H9 (cell line): ENCODE measurements at regions not wholly inside any gene's neighbourhood (a gene's known extent, or its start where the extent isn't known, plus 50 kb on each side); places are given as distances from the start of the nearest gene placed in this dataset.

Experiments
- DNase-seq: peaks from one replicate; pipeline ENCODE4 v3.0.0-alpha.2; 2017
- H2AFZ ChIP-seq: one replicate; pipeline ENCODE4 v1.6.1; 2013; ENCODE audit warnings: mild to moderate bottlenecking, low read length, control low read depth, moderate library complexity
- H2AK5ac ChIP-seq: 2 replicates; pipeline ENCODE4 v1.6.1; 2013; ENCODE audit warnings: low read length, control low read depth, mixed read lengths; ENCODE audit not compliant: insufficient read length
- H2BK120ac ChIP-seq: one replicate; pipeline ENCODE4 v1.6.1; 2013; ENCODE audit warnings: low read depth, mild to moderate bottlenecking, low read length, control low read depth, inconsistent platforms; ENCODE audit not compliant: poor library complexity, severe bottlenecking
- H2BK12ac ChIP-seq: 2 replicates; pipeline ENCODE4 v1.6.1; 2013; ENCODE audit warnings: low read length, control low read depth, mixed read lengths, low read depth; ENCODE audit not compliant: insufficient read length
- H2BK15ac ChIP-seq: 2 replicates; pipeline ENCODE4 v1.6.1; 2013; ENCODE audit warnings: low read depth, low read length, control low read depth
- H2BK20ac ChIP-seq: one replicate; pipeline ENCODE4 v1.6.1; 2013; ENCODE audit warnings: low read depth, mild to moderate bottlenecking, low read length, control low read depth, inconsistent platforms; ENCODE audit not compliant: poor library complexity, severe bottlenecking
- H2BK5ac ChIP-seq: 2 replicates; pipeline ENCODE4 v1.6.1; 2013; ENCODE audit warnings: low read length, control low read depth, mixed read lengths; ENCODE audit not compliant: insufficient read length
- H3K14ac ChIP-seq: 2 replicates; pipeline ENCODE4 v1.6.1; 2013; ENCODE audit warnings: low read length, control low read depth; ENCODE audit not compliant: insufficient read depth
- H3K18ac ChIP-seq: 2 replicates; pipeline ENCODE4 v1.6.1; 2013; ENCODE audit warnings: low read depth, mild to moderate bottlenecking, mixed read lengths, low read length, control low read depth; ENCODE audit not compliant: insufficient read length
- H3K23ac ChIP-seq: 2 replicates; pipeline ENCODE4 v1.6.1; 2013; ENCODE audit warnings: low read length, control low read depth, mixed read lengths, low read depth; ENCODE audit not compliant: insufficient read length
- H3K23me2 ChIP-seq: 2 replicates; pipeline ENCODE4 v1.6.1; 2013; ENCODE audit warnings: low read depth, mild to moderate bottlenecking, mixed read lengths, low read length, control low read depth; ENCODE audit not compliant: insufficient read length, poor library complexity, severe bottlenecking
- H3K27ac ChIP-seq: 2 replicates; pipeline ENCODE4 v1.5.1; 2013; ENCODE audit warnings: low read length, control low read depth, mixed read lengths, low read depth; ENCODE audit not compliant: insufficient read length
- H3K27me3 ChIP-seq: 2 replicates; pipeline ENCODE4 v1.6.1; 2013; ENCODE audit warnings: low read length, control low read depth, inconsistent platforms; ENCODE audit not compliant: insufficient read depth
- H3K4ac ChIP-seq: 2 replicates; pipeline ENCODE4 v1.6.1; 2013; ENCODE audit warnings: low read depth, mild to moderate bottlenecking, control low read depth, inconsistent platforms, low read length, moderate library complexity
- H3K4me1 ChIP-seq: 2 replicates; pipeline ENCODE4 v1.6.1; 2013; ENCODE audit warnings: low read length, control low read depth, inconsistent platforms; ENCODE audit not compliant: insufficient read depth
- H3K4me2 ChIP-seq: 2 replicates; pipeline ENCODE4 v1.6.1; 2013; ENCODE audit warnings: low read length, control low read depth, mixed read lengths; ENCODE audit not compliant: insufficient read length, insufficient read depth
- H3K56ac ChIP-seq: 2 replicates; pipeline ENCODE4 v1.6.1; 2013; ENCODE audit warnings: low read depth, mild to moderate bottlenecking, mixed read lengths, low read length, control low read depth; ENCODE audit not compliant: insufficient read length
- H3K79me1 ChIP-seq: 2 replicates; pipeline ENCODE4 v1.6.1; 2013; ENCODE audit warnings: low read depth, mild to moderate bottlenecking, moderate library complexity, low read length, control low read depth, inconsistent platforms; ENCODE audit not compliant: insufficient read depth, poor library complexity, severe bottlenecking
- H3K79me2 ChIP-seq: 2 replicates; pipeline ENCODE4 v1.6.1; 2013; ENCODE audit warnings: low read length, control low read depth, inconsistent platforms; ENCODE audit not compliant: insufficient read depth
- H3K9ac ChIP-seq: 2 replicates; pipeline ENCODE4 v1.6.1; 2013; ENCODE audit warnings: low read length, control low read depth, mixed read lengths; ENCODE audit not compliant: insufficient read length; ENCODE audit errors: extremely low read depth
- H3K9me3 ChIP-seq: one replicate; pipeline ENCODE4 v1.6.1; 2013; ENCODE audit warnings: low read depth, low read length, inconsistent platforms; ENCODE audit not compliant: control insufficient read depth
- H3T11ph ChIP-seq: one replicate; pipeline ENCODE4 v1.6.1; 2013; ENCODE audit warnings: mild to moderate bottlenecking, low read length, control low read depth, inconsistent platforms
- H4K20me1 ChIP-seq: one replicate; pipeline ENCODE4 v1.6.1; 2013; ENCODE audit not compliant: control insufficient read depth, insufficient read length, insufficient read depth
- H4K5ac ChIP-seq: 2 replicates; pipeline ENCODE4 v1.6.1; 2013; ENCODE audit warnings: low read depth, mild to moderate bottlenecking, mixed read lengths, low read length, control low read depth; ENCODE audit not compliant: insufficient read length
- H4K8ac ChIP-seq: replicated peaks from 2 replicates; pipeline ENCODE4 v1.6.1; 2013; ENCODE audit warnings: low read length, control low read depth, mixed read lengths, low read depth; ENCODE audit not compliant: insufficient read length
- H4K91ac ChIP-seq: 2 replicates; pipeline ENCODE4 v1.6.1; 2013; ENCODE audit warnings: low read depth, mild to moderate bottlenecking, moderate library complexity, mixed read lengths, low read length, control low read depth; ENCODE audit not compliant: insufficient read length
- H3K27ac Mint-ChIP-seq, 3 experiments: 2 replicates in 2 of 3; 3 replicates in 1 of 3; pipeline ENCODE4 v1.8.0; 2020 to 2021; ENCODE audit warnings: mixed read lengths in 3 of 3, mild to moderate bottlenecking in 1 of 3, moderate library complexity in 1 of 3
- H3K27me3 Mint-ChIP-seq: 2 replicates; pipeline ENCODE4 v1.8.0; 2021; ENCODE audit warnings: low read depth, mild to moderate bottlenecking, moderate library complexity, mixed read lengths
- H3K36me3 Mint-ChIP-seq, 3 experiments: 2 replicates in 2 of 3; 3 replicates in 1 of 3; pipeline ENCODE4 v1.8.0; 2020 to 2021; ENCODE audit warnings: low read depth in 3 of 3, mixed read lengths in 3 of 3; ENCODE audit not compliant: insufficient read depth in 1 of 3
- H3K4me1 Mint-ChIP-seq, 2 experiments: 2 replicates each; pipeline ENCODE4 v1.8.0; 2020; ENCODE audit warnings: mixed read lengths in 2 of 2
- H3K4me3 Mint-ChIP-seq, 2 experiments: 2 replicates in 1 of 2; 3 replicates in 1 of 2; pipeline ENCODE4 v1.8.0; 2020 to 2021; ENCODE audit warnings: mild to moderate bottlenecking in 2 of 2, mixed read lengths in 2 of 2, moderate library complexity in 1 of 2
- H3K9me3 Mint-ChIP-seq, 2 experiments: 2 replicates in 1 of 2; 3 replicates in 1 of 2; pipeline ENCODE4 v1.8.0; 2020; ENCODE audit warnings: mild to moderate bottlenecking in 2 of 2, mixed read lengths in 2 of 2, moderate library complexity in 1 of 2
- WGBS: extraction: QIAGEN DNeasy Blood & Tissue Kit; methylation state at CpG from one replicate; pipeline ENCODE4 v1.1.7; 2013; ENCODE audit warnings: missing lambda C conversion rate, low lambda C conversion rate, mixed read lengths; ENCODE audit not compliant: insufficient read length; ENCODE audit errors: extremely low coverage; 5-methylcytosine and 5-hydroxymethylcytosine counted together
- TF ChIP-seq, protein P1 (sequence below): fragments of 200-600 bp; sonication (generic); conservative IDR thresholded peaks from 3 replicates; pipeline ENCODE4 v1.8.0; 2021; ENCODE audit warnings: antibody characterized with exemption, mild to moderate bottlenecking

DNA sequence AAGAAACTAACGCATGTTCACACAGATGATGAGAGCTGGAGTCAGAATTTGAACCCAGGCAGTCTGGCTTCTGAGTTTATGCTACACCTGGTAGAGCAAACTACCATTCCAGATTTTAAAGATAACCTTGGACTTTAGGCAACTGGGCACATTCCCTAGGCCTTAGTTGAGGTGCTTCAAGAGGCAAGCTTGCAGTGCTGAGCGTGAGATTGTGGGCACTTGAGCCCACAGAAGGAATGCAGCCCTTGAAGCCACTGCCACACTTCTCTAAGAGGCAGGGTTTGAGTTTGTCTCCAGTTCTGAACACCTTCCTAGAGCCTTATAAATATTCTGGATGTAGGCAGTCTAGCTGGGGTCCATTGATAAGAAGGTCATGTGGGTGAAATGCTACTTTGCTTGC lies 216.1 kb upstream of the SLC14A2 start:
- Histone ChIP-seq H4K20me1 (no peaks in the 10 kb centered on the region), H2BK15ac (no peak overlapping the region), H2AK5ac (no peak overlapping the region), H2AFZ (no peak overlapping the region), H3K23me2 (no peaks in the 10 kb centered on the region), H3K14ac (no peak overlapping the region), H3T11ph (no peak overlapping the region), H3K4me1 (no peaks in the 10 kb centered on the region), H3K9ac (no peak overlapping the region), H3K4me2 (no peak overlapping the region), H4K91ac (no peak overlapping the region), H3K27me3 (no peaks in the 10 kb centered on the region), H3K79me2 (no peaks in the 10 kb centered on the region), H3K9me3 (no peaks in the 10 kb centered on the region), H3K56ac (no peak overlapping the region), H2BK20ac (no peak overlapping the region), H2BK5ac (no peak overlapping the region), H3K79me1 (no peaks in the 10 kb centered on the region), H4K8ac (no peak overlapping the region), H3K27ac (no peak overlapping the region), H3K18ac (no peak overlapping the region), H3K4ac (no peak overlapping the region), H3K23ac (no peak overlapping the region), H2BK120ac (no peak overlapping the region), H4K5ac (no peak overlapping the region), H2BK12ac (no peak overlapping the region)
- DNase-seq: no peak
- H3K36me3 Mint-ChIP-seq: no peaks in the 10 kb centered on the region; a peak in 1 of 7 replicates
- WGBS: no CpG with 5 or more reads among the region's 2 CpGs
- H3K9me3 Mint-ChIP-seq: no peaks in the 10 kb centered on the region; a peak in 1 of 5 replicates
- TF ChIP-seq, protein P1, sequence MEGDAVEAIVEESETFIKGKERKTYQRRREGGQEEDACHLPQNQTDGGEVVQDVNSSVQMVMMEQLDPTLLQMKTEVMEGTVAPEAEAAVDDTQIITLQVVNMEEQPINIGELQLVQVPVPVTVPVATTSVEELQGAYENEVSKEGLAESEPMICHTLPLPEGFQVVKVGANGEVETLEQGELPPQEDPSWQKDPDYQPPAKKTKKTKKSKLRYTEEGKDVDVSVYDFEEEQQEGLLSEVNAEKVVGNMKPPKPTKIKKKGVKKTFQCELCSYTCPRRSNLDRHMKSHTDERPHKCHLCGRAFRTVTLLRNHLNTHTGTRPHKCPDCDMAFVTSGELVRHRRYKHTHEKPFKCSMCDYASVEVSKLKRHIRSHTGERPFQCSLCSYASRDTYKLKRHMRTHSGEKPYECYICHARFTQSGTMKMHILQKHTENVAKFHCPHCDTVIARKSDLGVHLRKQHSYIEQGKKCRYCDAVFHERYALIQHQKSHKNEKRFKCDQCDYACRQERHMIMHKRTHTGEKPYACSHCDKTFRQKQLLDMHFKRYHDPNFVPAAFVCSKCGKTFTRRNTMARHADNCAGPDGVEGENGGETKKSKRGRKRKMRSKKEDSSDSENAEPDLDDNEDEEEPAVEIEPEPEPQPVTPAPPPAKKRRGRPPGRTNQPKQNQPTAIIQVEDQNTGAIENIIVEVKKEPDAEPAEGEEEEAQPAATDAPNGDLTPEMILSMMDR: no peak
- H3K4me3 Mint-ChIP-seq: no peak overlapping the region
- no peaks in the 10 kb centered on the region for H3K4me1 Mint-ChIP-seq
- no peaks in the 10 kb centered on the region for H3K27me3 Mint-ChIP-seq
- no peak overlapping the region for H3K27ac Mint-ChIP-seq
